NCI-H146 (cell line): ENCODE measurements at regions not wholly inside any gene's neighbourhood (a gene's known extent, or its start where the extent isn't known, plus 50 kb on each side); places are given as distances from the start of the nearest gene placed in this dataset.
"Not testable (repeated sequence)": the region's sequence is repeated elsewhere in the genome, so short reads cannot be mapped to it uniquely, and the experiment has no call there.

ENCODE experiments used
- DNase-seq: peaks from one replicate; lab custom pipeline; 2025; lab: John Stamatoyannopoulos, UW

DNA sequence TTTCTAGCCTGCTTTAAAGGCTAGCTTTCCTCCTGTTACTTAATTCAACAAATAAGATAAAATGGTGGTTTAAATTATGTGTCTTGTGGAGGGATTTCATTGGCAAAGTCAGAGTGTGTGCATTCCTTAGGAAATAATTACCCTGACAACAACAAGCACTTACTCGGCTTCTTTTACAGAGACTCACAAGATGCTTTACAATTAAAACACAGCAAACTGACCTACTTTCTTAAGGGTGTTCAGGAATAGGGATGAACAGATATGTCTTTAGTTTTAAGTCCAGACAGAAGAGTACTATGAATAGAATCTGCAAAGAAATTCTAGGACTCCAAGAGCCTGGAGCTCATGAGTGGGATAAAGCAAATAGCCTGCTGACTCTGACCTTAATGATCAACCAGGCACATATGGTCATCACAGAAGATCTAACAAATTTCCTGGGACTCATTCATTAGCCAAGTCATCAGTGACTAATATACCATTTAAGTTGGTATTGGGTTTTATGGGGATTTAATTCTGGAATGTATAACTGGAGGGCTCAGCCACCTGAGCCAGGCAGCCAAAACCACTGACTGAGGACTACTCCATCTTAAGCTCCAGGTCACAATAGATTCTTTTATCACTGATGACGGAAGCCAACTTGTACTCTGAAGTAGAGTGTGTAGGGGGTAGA lies 161.8 kb upstream of the RIMS1 start:
- no peak for DNase-seq

DNA sequence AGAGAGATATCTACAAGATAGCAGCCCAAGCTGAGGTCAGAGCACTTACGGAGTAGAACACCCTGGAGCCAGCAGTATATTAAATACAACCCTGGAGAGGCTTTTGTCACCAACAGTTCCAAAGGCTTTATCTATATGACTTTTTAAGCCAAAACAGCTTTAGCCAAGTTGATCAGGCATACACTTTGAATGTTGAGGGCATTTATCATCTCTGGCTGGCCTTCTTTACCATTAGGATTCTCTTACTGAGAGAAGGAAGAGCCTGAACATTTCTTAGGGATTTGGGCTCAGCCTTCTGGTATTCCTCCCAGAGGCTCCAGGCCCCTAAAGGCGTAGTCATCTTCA lies 161.3 kb upstream of the RIMS1 start:
- DNase-seq = no peak

DNA sequence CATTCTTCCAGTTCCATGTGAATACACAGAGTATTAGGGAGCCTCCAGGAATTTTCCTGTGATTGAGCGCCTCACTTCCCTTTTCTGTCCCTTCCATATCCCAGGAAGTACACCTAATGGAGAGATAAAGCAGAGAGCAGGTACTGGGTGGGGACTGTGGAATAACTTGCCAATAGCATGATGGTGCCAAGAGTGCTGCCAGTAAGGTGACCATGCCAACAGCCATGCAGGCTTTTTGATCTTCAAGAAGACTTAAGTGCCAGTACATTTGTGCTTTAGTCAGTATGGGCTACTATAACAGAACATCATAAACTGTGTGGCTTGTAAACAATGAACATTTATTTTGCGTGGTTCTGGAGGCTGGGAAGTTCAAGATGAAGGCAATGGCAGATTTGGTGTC lies 160.2 kb upstream of the RIMS1 start:
- DNase-seq = no peak

DNA sequence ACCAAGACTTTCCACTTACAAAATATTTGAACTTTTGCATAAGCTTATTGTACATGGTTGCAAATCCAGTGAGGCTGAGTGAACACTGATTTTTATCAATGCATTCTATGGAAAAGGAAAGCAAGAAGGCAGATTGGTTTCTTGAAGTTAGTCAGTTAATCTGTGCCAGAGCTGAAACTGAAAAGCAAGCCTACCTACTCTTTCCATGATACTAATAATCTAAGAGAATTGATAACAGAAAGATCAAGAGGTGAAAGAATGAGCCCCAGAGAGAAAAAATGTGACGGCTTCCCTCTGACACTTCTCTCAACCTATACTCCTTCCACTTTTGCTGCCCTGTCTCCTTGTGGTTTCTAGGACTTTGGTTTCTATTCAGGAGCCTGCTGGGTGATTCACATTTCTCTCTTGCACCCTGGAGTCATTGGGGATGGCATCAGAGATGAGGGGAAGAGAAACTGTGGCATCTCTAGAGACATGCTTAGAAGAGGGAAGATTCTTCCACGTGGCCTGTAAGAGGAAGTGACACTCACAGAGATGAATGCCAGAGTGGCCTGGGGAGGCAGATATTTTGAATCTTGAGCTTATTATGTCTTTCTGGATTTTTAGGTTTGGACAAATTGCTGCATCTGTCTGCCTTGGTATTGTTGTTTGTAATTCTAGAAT lies 158.6 kb upstream of the RIMS1 start:
- no peak for DNase-seq

DNA sequence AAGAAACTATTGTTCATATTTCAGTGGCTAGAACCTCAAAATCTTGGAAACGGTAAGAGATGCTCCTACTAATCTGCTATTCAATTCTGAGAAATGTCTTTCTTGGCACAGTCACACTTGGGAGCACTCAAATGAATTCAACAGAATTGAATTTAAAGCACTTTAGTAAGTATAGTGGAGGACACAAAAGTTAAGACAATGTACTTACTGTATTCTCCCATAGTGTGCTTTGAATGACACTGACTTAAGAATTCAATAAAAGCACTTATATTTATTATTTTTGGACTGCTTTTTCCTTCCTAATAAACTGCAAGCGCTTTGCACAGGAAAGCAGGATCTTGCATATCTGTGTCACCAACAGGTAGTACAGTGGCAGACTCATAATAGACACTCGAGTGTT lies 156.1 kb upstream of the RIMS1 start:
- DNase-seq = no peak

DNA sequence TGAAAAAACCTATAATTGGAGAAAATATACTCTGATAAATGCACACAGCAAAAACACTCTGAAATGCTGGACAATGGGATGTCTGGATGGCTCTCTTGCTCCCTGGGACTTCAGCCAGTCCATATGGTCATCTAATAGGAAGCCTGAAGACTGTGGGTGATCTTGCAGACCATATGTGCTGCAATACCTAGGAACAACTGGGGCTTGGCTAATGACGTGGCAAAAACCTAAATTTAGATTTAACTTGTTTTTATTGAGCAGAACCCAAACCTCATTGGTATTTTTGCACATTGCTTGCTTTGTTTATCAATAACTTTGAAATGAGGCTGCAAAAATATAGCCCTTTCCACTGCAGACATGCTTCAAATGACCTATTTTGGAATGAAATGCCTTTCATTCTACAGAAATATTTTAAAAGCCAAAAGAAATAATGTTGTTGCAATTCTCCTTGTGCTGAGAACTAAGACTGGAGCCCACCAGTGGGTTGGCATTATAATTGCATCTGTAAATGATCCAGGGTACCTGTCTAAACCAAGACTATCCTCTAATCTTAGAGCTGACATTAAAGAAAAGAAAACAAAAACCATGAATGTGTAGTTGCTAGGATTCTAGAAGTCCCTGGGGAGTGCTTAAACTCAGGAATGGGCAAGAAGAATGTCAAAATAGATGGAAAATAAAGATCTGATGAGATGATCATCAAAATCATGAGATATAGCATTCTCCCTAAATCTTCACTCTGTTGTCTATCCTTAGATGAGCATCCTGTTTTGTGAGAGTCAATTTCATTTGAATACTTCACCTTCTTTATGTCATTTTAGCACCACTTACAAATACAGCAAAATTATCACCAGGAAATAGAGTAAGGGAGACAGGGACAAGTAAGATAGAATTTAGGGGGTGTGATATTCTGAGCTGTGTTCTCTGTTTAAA lies 152.1 kb upstream of the RIMS1 start:
- DNase-seq = no peak

DNA sequence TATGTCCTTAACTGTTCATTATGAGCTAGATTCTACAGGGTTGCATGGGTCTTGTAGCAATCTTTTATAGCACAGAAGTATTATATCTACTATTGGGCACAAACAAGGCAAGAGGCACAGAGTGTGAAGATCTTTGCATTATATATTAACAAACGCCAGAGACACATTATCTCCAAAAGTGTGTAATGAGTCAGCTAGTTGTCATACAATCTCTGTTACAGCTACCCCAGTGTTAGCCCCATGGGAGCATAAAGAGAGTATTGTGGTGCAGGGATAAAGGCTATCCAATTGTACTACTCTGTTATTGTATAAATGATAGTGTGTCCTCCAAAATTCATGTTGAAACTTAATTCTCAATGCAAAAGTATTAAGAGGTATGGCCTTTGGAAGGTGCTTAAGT lies 148.4 kb upstream of the RIMS1 start:
- DNase-seq = no peak

DNA sequence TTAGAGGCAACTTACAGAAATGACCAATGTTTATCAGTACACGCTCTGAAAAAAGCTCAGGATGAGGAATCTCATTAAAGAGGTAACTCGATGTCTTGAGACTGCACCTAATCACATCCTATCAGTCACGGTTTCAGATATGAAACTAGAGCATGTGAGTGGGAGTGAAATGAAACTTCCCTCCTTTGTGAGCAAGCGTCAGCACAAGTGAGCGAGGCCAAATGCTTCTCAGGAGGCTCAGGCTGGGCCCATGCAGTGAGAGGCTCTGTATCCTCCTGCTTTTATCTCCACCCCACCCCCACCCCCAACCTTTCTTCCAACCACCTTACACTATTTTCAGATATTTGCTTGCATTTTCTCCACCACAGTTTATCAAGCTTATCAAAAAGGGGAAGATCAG lies 140.8 kb upstream of the RIMS1 start:
- DNase-seq = no peak

DNA sequence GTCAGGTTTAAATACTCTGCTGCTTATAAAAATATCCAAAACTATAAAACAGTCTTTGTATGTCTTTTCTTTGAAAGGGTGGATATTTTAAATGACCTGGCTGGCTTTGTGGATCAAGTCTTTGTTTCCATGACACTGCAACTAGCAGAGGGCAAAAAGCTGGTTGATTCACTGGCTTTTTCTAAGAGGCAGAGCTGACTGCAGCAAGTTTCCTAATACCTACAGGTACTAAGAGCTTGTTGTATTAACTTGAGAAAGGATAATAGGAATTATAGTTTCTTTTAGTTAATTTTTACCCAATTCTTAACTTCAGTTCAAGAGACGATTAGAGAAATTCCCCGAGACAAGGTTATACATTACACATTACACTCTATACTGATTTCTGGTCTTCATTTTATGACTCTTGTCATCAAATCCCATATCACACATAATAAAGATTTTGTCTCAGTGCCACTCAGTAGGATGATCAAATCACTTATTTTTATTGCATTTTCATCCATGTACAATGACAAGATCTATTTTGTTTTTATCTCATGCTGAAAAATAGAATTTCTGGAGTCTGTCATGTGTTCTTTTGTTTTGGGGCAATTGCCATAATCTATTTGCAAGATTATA lies 120.1 kb upstream of the RIMS1 start:
- DNase-seq = no peak

DNA sequence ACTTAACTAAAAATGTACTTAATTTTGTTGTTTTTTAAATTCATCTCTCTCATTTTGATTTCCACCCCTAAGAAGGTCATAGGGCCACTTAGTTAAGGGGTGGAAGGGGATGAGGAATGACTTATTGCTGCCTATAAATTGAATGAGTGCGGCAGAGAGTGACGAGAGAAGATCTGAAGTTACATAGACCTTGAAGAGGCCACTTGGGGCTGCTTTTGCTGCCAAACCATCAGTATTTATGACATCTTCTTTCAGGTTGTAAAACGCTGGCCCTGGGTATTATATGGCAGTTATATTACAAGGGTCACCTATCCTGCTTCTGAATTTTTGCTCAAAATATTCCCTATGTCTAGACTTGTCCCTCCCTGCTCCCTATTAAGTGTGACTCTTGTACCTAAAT lies 119.6 kb upstream of the RIMS1 start:
- no peak for DNase-seq

DNA sequence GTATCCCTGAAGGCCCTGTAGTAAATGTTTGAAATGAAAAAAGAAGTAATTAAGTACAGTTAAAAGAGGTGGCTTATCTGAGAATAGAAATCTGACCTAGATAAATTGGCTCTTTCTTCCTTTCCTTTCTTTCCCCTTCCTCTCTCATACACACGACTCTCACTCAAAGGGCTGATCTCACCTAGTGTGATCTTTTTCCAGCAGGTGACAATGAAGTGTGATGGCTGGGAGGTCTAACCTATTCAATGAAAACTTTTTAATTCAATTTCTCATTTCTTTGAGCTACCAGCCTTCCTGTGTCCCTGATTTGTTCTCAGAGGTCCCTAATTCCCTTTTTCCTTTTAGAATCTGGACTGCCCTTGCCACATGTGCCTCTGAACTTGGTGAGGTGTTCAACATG lies 118.0 kb upstream of the RIMS1 start:
- no peak for DNase-seq

DNA sequence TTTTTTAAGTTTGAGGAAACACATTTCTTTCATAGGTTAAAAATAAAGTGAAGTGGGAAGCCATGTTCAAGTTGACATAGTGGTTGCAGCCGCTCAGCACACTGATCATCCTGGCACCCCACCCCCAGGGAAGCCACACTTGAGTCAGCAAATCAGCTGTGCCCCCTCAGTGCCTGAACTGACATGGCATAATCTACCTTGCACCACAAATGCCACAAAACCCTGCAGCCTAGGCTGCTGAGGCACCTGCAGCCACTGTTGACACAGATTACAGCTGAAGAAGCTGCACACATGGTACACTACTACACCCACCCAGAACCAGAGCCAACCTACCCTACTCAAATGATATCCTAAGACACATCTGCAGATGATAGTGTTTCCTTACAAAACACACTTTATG lies 77.5 kb upstream of the RIMS1 start:
- DNase-seq = no peak

DNA sequence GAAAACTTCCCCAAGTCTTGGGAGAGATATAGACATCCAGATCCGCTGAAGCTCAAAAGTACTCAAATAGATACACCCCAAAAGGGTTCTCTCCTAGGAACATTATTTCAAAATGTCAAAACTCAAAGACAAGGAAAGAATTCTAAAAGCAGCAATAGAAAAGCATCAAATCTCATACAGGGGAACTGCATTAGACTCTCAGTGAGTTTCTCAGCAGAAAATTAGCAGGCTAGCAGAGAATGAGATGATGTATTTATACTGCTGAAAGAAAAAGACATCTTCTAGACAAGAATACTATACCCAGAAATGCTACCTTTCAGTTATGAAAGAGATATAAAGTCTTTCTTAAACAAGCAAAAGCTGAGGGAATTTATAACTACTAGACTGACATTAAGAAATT lies 75.5 kb upstream of the RIMS1 start:
- DNase-seq = no peak

DNA sequence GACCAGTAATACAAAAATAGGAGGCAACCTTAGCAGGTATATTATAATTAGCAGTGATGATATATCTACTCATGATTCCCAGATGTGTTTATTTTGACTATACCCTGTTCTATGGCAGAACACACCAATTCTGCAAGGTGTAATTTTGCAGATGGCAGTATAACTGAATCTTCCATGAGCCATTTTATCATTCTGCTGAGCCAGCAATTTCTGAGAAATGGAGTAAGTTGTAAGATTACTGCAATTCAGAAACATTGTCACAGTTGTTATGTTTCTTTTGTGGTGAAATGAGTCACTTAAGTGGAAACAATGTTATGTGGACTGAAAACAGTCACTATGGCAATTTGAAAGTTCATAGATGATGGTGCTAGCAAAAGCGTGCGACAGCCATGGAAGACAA lies 63.7 kb upstream of the RIMS1 start:
- DNase-seq = no peak

DNA sequence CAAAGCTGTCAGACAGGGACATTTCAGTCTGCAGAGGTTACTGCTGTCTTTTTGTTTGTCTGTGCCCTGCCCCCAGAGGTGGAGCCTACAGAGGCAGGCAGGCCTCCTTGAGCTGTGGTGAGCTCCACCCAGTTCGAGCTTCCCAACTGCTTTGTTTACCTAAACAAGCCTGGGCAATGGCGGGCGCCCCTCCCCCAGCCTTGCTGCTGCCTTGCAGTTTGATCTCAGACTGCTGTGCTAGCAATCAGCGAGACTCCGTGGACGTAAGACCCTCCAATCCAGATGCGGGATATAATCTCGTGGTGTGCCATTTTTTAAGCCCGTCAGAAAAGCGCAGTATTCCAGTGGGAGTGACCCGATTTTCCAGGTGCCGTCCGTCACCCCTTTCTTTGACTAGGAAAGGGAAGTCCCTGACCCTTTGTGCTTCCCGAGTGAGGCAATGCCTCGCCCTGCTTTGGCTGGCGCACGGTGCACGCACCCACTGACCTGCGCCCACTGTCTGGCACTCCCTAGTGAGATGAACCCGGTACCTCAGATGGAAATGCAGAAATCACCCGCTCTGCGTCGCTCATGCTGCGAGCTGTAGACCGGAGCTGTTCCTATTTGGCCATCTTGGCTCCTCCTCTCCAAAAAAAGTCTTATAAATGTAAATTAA lies 54.1 kb upstream of the RIMS1 start:
- not testable (repeated sequence) for DNase-seq
